GM19240 (cell line): ENCODE measurements at regions not wholly inside any gene's neighbourhood (a gene's known extent, or its start where the extent isn't known, plus 50 kb on each side); places are given as distances from the start of the nearest gene placed in this dataset.
A peak's percentile ranks its signal among the peaks of the same experiment; 100 is the strongest.
"Not testable (repeated sequence)": the region's sequence is repeated elsewhere in the genome, so short reads cannot be mapped to it uniquely, and the experiment has no call there.

Experiments
- DNase-seq: peaks from one replicate; pipeline ENCODE4 v3.0.0; 2011; ENCODE audit warnings: low spot score; ENCODE audit not compliant: insufficient read length

- DNase-seq = no peak
Observed at GRCh38 chr10:63919575-63920279, 398.5 kb downstream of the REEP3 start.

- no peak for DNase-seq
Observed at GRCh38 chr10:63920926-63921325, 399.7 kb downstream of the REEP3 start.

- no peak for DNase-seq
Observed at GRCh38 chr10:63921908-63922467, 400.8 kb downstream of the REEP3 start.

- no peak for DNase-seq
Observed at GRCh38 chr10:63922468-63923284, 401.5 kb downstream of the REEP3 start.

GRCh38 chr10:63929831-63930467 is 408.7 kb downstream of the REEP3 start:
- DNase-seq = no peak

DNA sequence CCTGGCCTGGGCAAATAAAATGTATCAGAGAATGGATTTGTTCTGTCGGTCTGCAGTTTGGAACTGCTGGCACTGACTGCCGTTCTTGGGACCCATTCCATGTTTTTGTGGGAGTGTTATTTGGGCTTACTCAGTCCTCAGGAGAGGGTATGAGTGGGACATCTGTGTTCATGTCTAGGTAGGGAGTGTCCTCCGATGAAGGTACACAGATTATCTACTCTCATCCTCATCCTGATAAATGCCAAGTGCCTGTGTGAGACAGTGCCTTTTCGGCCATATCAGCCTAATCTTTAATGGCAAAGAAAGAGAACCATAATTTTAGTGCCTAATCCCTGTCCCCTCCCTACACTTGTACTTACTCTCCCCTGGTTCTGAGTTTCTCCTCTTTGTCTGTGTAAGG is 409.4 kb downstream of the REEP3 start:
- no peak for DNase-seq

GRCh38 chr10:63935705-63936104 is 414.5 kb downstream of the REEP3 start:
- DNase-seq = no peak

DNA sequence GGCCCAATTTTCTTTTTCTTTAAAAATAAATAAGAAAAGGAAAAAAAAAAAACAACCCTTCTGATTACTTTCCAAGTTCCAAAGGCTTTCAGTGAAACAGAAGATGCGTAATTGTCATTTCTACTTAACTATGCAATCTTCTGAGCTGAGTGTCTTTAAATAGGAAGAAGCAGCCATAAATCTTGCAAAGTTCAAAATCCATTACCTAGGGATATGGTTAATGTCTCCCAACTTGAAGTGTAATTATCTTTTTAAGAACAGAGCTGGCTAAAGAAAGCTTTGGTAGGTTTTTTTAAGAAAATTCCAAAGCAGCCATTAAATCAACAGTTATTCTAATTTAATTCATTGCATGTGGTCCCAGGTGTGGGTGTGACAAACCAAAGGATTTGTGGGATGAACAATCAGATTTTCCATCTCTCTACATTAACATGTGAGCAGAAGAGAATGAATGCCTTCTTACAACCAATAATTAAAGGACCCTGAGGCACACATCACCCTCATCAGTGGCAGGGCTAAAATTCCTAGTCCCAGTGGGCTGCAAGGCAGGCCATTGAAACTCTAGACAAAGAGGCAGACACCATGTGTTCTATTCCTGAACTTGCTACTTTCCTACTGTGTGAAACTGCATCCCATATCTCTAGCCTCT is 419.2 kb downstream of the REEP3 start:
- DNase-seq = no peak

DNA sequence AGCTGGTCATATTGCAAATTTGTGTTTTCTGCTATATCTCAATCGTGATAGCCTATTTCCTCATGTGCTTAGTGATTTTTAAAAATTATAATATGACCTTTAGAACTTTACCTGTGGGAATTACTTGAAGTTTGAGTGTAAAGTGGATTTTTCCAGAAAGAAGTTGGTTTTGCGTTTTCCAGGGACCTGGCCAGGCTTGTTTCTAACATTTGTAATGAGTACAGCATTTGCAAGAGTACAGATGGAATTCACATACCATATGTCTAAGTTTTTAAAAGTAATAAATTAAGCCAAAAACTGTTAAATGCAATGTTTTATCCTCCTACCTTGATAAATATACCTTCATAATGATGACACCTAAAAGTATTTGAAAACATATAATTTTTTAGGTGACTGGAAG is 443.2 kb downstream of the REEP3 start:
- DNase-seq = no peak

- no peak for DNase-seq
Observed at GRCh38 chr10:63965846-63966245, 444.6 kb downstream of the REEP3 start.

- DNase-seq = no peak
Observed at GRCh38 chr10:63972949-63973827, 452.0 kb downstream of the REEP3 start.

DNA sequence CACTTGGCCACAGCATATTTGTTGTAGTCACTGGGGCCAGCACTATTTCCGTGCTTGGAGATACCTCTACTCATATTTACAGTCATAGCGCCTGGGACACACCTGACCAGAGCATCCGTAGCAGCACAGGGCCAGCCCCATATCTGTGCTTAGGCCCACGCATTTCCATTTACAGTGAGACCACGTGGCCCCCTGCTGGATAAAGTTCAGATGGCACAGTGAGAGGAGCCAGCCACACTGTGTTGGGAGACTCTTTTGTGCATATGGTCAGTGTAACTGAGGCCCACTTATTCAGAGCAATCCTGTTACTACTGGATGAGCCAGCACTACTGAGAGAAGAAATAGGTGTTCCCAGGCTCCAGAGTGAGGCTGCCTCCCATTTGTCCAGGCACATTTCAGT is 455.3 kb downstream of the REEP3 start:
- peak; percentile 18 for DNase-seq

DNA sequence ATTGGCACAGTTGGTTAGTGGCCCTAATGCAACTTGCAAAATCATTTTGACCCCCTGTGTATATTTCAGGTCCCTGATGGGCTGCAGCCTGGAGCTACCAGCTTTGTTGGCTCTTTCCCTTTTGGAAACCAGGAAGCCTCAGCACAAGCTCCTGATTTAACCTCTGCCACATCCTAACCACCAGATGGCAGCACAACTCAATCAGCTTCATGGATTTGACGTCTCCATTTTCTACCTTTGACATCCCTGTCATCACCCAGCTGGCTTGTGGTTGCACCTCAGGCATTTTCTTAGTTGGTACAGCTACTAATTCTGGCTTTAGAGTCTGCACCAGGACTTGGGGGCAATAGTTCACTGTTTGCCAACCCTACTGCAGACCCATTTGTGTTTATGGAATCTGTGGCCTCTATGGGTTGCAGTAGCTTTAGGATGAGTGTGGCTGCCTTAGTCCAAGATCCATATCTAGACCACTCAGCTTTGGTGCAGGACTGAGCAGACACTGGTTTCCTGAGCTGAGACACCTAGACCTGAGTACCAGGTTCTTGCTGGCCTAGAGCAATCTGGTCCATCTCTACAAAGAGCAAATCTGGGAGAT is 456.2 kb downstream of the REEP3 start:
- DNase-seq = peak; percentile 44

GRCh38 chr10:63980870-63981269 is 459.7 kb downstream of the REEP3 start:
- DNase-seq = not testable (repeated sequence)

- DNase-seq = not testable (repeated sequence)
Observed at GRCh38 chr10:63984061-63984460, 462.9 kb downstream of the REEP3 start.

DNA sequence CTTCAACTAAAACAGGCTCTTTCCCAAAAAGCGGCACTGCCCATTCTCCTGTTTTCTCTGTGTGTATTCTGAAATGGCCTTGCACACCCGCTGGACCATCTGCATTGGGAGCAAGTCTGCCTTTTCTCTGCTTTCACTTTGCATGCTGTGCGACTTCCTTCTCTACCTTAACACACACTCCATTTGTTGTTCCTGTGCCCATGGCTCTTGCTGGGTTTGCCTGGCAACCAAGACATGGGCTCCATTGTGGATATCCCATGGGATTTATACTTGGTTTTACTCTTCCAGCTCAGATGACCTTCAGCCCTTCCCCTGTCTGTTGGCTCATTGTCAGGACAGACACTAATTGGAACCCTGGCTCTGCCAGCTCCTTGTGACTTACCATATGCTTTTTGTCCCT is 465.3 kb downstream of the REEP3 start:
- DNase-seq = no peak

GRCh38 chr10:63987212-63987611 is 466.0 kb downstream of the REEP3 start:
- no peak for DNase-seq

GRCh38 chr10:63994371-63994770 is 473.2 kb downstream of the REEP3 start:
- no peak for DNase-seq

DNA sequence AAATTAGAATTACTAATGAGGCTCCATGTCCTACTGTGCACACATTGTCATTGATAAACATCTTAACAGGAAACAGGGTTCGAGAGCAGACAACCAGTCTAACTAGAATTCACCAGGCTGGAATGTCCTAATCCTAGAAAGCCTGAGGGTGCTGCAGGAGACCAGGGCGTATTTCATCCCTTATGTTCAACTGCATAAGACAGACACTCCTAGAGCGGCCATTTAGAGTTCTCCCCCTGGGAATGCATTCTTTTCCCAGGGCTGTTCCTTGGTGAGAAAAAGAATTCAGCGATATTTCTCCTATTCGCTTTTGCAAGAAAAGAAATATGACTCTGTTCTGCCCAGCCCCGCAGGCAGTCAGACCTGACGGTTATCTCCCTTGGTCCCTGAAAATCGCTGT is 486.0 kb downstream of the REEP3 start:
- DNase-seq = no peak

DNA sequence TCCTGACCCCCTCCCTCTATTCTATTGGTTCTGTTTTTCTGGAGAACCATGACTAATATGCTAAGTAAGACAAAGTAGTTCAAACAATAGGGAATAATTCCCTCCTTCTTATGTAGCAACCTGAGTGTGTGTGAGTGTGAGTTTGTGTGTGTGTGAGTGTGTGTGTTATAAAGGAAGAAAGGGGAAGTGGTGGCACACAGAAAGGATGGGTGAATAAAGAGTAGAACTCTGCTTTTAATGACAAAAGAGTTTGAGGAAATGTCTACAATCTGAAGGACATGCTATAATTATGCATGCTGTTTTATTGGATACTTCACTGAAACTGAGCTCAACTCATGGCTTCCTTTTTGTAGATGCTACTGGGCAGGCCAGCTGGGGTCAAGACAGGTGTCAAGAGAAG is 489.5 kb downstream of the REEP3 start:
- DNase-seq = no peak
